Small intestine (tissue), 7 donors: ENCODE measurements at regions not wholly inside any gene's neighbourhood (a gene's known extent, or its start where the extent isn't known, plus 50 kb on each side); places are given as distances from the start of the nearest gene placed in this dataset.
A peak's percentile ranks its signal among the peaks of the same experiment; 100 is the strongest.

ENCODE experiments used
- DNase-seq, 2 donors: peaks; one replicate each; pipeline versions ENCODE4 v3.0.0 to v3.0.0-alpha.2; 2013
- FAIRE-seq: peaks from 2 replicates; lab custom pipeline; 2012; peaks lifted over from hg19 to GRCh38; lab: Jason Lieb, UNC
- H3K27ac ChIP-seq, 3 donors: one replicate each; pipeline ENCODE4 v1.5.1; 2013; ENCODE audit warnings: low read length in 2 of 3, mild to moderate bottlenecking in 2 of 3, control low read depth in 1 of 3, inconsistent platforms in 1 of 3, low read depth in 1 of 3, moderate library complexity in 1 of 3
- H3K27me3 ChIP-seq, 3 donors: one replicate each; pipeline ENCODE4 v1.6.1; 2013; ENCODE audit warnings: low read length in 3 of 3, inconsistent platforms in 1 of 3; ENCODE audit not compliant: control insufficient read depth in 3 of 3, insufficient read depth in 3 of 3
- H3K36me3 ChIP-seq, 3 donors: one replicate each; pipeline ENCODE4 v1.6.1; 2013; ENCODE audit warnings: low read length in 3 of 3, inconsistent platforms in 1 of 3, low read depth in 1 of 3, mild to moderate bottlenecking in 1 of 3, moderate library complexity in 1 of 3; ENCODE audit not compliant: control insufficient read depth in 3 of 3, insufficient read depth in 2 of 3
- H3K4me1 ChIP-seq, 3 donors: one replicate each; pipeline ENCODE4 v1.6.1; 2013; ENCODE audit warnings: low read length in 2 of 3, inconsistent platforms in 1 of 3, low read depth in 1 of 3, mild to moderate bottlenecking in 1 of 3, moderate library complexity in 1 of 3; ENCODE audit not compliant: control insufficient read depth in 3 of 3, insufficient read depth in 2 of 3
- H3K4me3 ChIP-seq, 3 donors: one replicate each; pipeline ENCODE4 v1.5.1; 2013; ENCODE audit warnings: low read length in 3 of 3, control low read depth in 1 of 3, inconsistent platforms in 1 of 3, low read depth in 1 of 3, mild to moderate bottlenecking in 1 of 3, moderate library complexity in 1 of 3
- H3K9me3 ChIP-seq, 2 donors: one replicate each; pipeline ENCODE4 v1.6.1; 2013; ENCODE audit warnings: low read depth in 1 of 2, low read length in 1 of 2; ENCODE audit not compliant: control insufficient read depth in 2 of 2, insufficient read depth in 1 of 2
- WGBS, 3 donors: extraction: QIAGEN DNeasy Blood & Tissue Kit; methylation state at CpG; one replicate each; pipeline ENCODE4 v1.1.7; 2013; 5-methylcytosine and 5-hydroxymethylcytosine counted together
- donor health status: healthy with polysubstance abuse.
- donor health status: control.
- donor health status: control.
- donor health status: Bipolar disorder and iron deficiency.
- donor health status: healthy.

- H3K27me3 ChIP-seq, result no peaks in the 10 kb centered on the region
- H3K4me1 ChIP-seq, result peaks cover 0 to 12% (median 0%) of the 10 kb centered on the region in 3 donors
- WGBS, 3 donors, result 23 to 39% (median 34%) methylated on average over 8 of the region's 8 CpGs
- peak overlapping the region in 1 of 3 donors; percentile 15 for H3K4me3 ChIP-seq
- DNase-seq (peak in 1 of 2 donors; percentile 48), FAIRE-seq (no peak)
- H3K27ac ChIP-seq, result peak overlapping the region in 1 of 3 donors; percentile 34
- no peaks in the 10 kb centered on the region for H3K9me3 ChIP-seq
- H3K36me3 ChIP-seq, result no peaks in the 10 kb centered on the region
Measured at GRCh38 chr10:28940158-28940888, 263.0 kb downstream of the BAMBI start.

GRCh38 chr10:28942012-28942411, 264.7 kb downstream of the BAMBI start:
- no peak overlapping the region for H3K27ac ChIP-seq
- H3K36me3 ChIP-seq, result no peaks in the 10 kb centered on the region
- H3K4me3 ChIP-seq, result no peak overlapping the region
- H3K4me1 ChIP-seq, result peaks cover 0 to 12% (median 0%) of the 10 kb centered on the region in 3 donors
- FAIRE-seq, result no peak
- 88 to 93% (median 91%) methylated on average over 1 of the region's 1 CpG for WGBS, 3 donors
- DNase-seq, result no peak
- H3K9me3 ChIP-seq, result no peaks in the 10 kb centered on the region
- H3K27me3 ChIP-seq, result no peaks in the 10 kb centered on the region

DNA sequence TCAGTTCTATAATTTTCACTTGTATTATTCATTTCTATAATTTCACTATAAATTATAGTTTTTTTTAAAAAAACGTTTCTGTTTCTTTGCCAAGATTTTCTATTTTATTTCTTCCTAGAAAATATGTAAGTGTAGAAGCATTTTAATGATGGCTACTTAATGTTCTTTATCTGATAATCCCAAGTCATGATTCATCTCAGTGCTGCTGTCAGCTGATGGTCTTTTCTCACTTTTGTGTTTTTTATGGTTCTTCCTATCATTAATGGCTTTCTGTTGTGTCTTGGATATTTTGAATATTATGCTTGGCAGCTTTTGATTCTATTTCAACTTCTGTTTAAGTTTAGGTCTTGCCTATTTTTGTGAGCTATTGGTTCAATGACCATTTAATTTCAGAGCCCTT, 268.6 kb downstream of the BAMBI start:
- H3K36me3 ChIP-seq, result no peaks in the 10 kb centered on the region
- 21 to 31% (median 25%) methylated on average over 1 of the region's 1 CpG for WGBS, 3 donors
- no peaks in the 10 kb centered on the region for H3K27me3 ChIP-seq
- FAIRE-seq (no peak), DNase-seq (no peak)
- H3K9me3 ChIP-seq, result no peaks in the 10 kb centered on the region
- H3K27ac ChIP-seq, result no peak overlapping the region
- H3K4me1 ChIP-seq, result no peaks in the 10 kb centered on the region
- H3K4me3 ChIP-seq, result no peak overlapping the region

DNA sequence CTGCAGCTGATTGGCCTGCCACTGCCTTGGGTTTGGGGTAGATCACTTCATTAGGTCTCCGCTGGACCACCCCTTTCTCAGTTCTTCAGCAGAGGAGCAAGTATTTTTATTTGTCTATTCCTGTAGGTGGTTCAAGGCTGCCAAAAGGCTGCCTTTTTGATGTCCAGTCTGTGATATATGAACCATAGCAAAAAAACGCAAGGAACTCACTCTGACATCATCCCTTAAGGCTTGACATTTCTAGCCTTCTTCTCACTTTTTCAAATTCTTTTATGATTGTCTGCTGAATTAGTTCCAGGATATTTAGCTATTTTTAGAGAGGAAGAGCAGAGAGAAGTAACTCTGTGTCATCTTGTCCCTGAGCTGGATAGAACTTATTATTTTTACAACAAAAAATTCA, 269.2 kb downstream of the BAMBI start:
- DNase-seq, result no peak
- Histone ChIP-seq H3K27me3 (no peaks in the 10 kb centered on the region), H3K36me3 (no peaks in the 10 kb centered on the region), H3K4me3 (no peak overlapping the region), H3K9me3 (no peaks in the 10 kb centered on the region), H3K4me1 (no peaks in the 10 kb centered on the region), H3K27ac (no peak overlapping the region)
- no peak for FAIRE-seq
- 77 to 93% (median 81%) methylated on average over 2 of the region's 2 CpGs for WGBS, 3 donors

DNA sequence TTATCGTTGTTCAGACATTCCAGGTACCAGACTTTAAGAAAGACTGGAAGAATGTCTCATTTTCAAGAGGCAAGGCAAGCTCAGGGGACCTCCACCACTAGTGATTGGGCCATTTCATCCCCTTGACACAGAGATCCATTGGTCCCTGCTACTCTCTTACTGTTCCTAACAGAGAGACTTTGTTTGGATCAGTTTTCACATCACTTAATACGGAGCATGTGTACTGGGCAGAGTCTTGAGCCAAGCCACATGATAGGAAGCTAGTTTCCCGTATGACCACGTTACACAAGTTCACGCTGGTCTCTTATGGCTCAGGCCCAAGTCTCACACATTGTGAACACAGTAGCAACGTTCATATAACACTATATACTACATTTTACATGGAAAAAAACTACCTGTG, 269.9 kb downstream of the BAMBI start:
- no peaks in the 10 kb centered on the region for H3K27me3 ChIP-seq
- no peak for DNase-seq
- WGBS, 3 donors, result 55 to 61% (median 56%) methylated on average over 6 of the region's 6 CpGs
- H3K36me3 ChIP-seq, result no peaks in the 10 kb centered on the region
- H3K9me3 ChIP-seq, result no peaks in the 10 kb centered on the region
- no peak overlapping the region for H3K27ac ChIP-seq
- no peaks in the 10 kb centered on the region for H3K4me1 ChIP-seq
- no peak overlapping the region for H3K4me3 ChIP-seq
- FAIRE-seq, result no peak

DNA sequence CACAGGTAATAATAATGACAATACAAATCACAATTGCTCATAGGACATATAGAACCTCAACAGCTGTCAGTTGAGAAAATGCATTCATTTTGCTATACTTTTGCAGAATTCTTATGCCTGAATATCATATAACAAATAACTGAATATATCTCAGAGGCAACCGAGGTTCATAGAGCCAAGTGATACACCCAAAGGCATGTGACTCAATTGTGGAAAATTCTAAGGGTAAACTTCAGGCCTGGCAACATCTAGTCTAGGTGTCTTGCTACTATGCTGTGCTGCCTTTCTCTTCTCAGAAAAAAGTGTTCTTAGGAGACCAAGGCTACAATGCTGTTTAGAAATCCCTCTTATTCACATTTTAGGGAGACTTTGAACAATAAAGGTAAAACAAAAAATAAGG, 270.7 kb downstream of the BAMBI start:
- no peak for FAIRE-seq
- H3K36me3 ChIP-seq, result no peaks in the 10 kb centered on the region
- WGBS, 3 donors, result 70 to 82% (median 76%) methylated on average over 1 of the region's 1 CpG
- no peaks in the 10 kb centered on the region for H3K27me3 ChIP-seq
- H3K4me1 ChIP-seq, result no peaks in the 10 kb centered on the region
- H3K9me3 ChIP-seq, result no peaks in the 10 kb centered on the region
- no peak overlapping the region for H3K4me3 ChIP-seq
- H3K27ac ChIP-seq, result no peak overlapping the region
- DNase-seq, result no peak

DNA sequence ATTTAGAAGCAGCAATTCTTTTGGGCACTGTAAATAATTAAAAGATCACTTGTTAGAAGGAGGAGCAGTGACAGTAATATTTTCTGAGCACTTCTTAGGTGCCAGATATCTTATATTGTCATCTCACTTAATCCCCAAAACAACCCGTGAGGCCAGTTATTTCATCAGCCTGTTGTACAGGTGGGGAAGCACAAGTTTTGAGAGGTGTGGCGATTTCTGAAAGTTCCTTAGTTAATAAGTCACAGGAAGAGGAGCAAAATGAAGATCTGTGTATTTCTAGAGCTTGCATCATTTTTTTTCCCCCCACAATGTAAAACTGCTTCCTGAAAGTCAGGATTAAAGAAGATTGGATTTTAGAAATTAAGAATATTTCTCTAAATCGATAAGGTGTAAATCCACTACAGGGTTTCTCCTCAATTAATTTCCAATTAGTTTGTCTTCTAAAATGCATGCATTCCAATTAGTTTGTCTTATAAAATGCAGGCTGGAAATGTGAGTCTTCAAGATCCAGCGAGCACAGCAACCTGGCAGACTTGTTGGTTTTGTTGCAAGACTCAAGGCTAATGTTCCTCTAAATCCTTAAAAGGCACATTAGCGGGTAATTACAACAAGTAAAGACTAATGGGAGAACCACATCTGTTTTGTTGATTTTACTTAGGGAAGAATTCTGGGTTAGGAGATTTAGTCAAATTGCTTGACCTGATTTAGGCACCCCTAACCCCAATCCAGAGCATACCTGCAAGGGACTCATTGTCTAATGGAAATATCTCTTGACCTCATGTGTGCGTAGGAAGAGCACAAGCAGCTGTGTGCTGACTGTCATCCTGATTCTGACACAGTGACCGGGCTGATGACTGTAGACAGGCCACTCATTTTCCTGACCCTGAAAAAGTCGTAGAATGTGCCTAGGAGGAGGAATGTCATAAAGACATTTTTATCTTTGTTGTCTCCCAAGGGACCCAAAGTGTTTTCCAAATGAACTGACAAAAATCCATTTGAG, 272.0 kb downstream of the BAMBI start:
- no peak for FAIRE-seq
- 67 to 80% (median 69%) methylated on average over 8 of the region's 8 CpGs for WGBS, 3 donors

GRCh38 chr10:28951484-28951883, 274.2 kb downstream of the BAMBI start:
- Histone ChIP-seq H3K27me3 (no peaks in the 10 kb centered on the region), H3K4me1 (no peaks in the 10 kb centered on the region), H3K27ac (no peak overlapping the region), H3K9me3 (no peaks in the 10 kb centered on the region), H3K36me3 (no peaks in the 10 kb centered on the region), H3K4me3 (no peak overlapping the region)
- 76 to 83% (median 80%) methylated on average over 6 of the region's 6 CpGs for WGBS, 3 donors
- DNase-seq, result no peak
- FAIRE-seq, result no peak

More for the DNA sequence above, 272.0 kb downstream of the BAMBI start:
- H3K9me3 ChIP-seq, result no peaks in the 10 kb centered on the region
- no peaks in the 10 kb centered on the region for H3K36me3 ChIP-seq
- H3K4me3 ChIP-seq, result no peak overlapping the region
- H3K4me1 ChIP-seq, result no peaks in the 10 kb centered on the region
- peak in 1 of 2 donors; percentile 16 for DNase-seq
- H3K27ac ChIP-seq, result no peak overlapping the region
- H3K27me3 ChIP-seq, result no peaks in the 10 kb centered on the region
